HEK293T (cell line): ENCODE measurements at regions not wholly inside any gene's neighbourhood (a gene's known extent, or its start where the extent isn't known, plus 50 kb on each side); places are given as distances from the start of the nearest gene placed in this dataset.

Experiments used
- ARNT ChIP-seq: fragments of 450-650 bp; IDR thresholded peaks from 2 replicates; pipeline ENCODE4 v1.6.1; 2017; ENCODE audit warnings: mild to moderate bottlenecking
- BHLHE40 ChIP-seq: fragments of 450-650 bp; IDR thresholded peaks from 2 replicates; pipeline ENCODE4 v1.6.1; 2016; ENCODE audit warnings: mild to moderate bottlenecking, moderate library complexity, borderline replicate concordance
- CTBP1 ChIP-seq: fragments of 450-650 bp; IDR thresholded peaks from 2 replicates; pipeline ENCODE4 v1.6.1; 2016; ENCODE audit warnings: borderline replicate concordance
- ELF4 ChIP-seq: fragments of 450-650 bp; IDR thresholded peaks from 2 replicates; pipeline ENCODE4 v1.6.1; 2017; ENCODE audit warnings: antibody characterized with exemption
- FOXK2 ChIP-seq: fragments of 450-650 bp; IDR thresholded peaks from 2 replicates; pipeline ENCODE4 v1.6.1; 2016; ENCODE audit warnings: mild to moderate bottlenecking
- FOXM1 ChIP-seq: fragments of 450-650 bp; IDR thresholded peaks from 2 replicates; pipeline ENCODE4 v1.6.1; 2017; ENCODE audit warnings: mild to moderate bottlenecking, borderline replicate concordance
- HDGF ChIP-seq: fragments of 450-650 bp; IDR thresholded peaks from 2 replicates; pipeline ENCODE4 v1.6.1; 2017; ENCODE audit warnings: antibody characterized with exemption, borderline replicate concordance
- LEF1 ChIP-seq: fragments of 450-650 bp; IDR thresholded peaks from 2 replicates; pipeline ENCODE4 v1.6.1; 2017; ENCODE audit warnings: mild to moderate bottlenecking, borderline replicate concordance
- NFRKB ChIP-seq: fragments of 450-650 bp; IDR thresholded peaks from 2 replicates; pipeline ENCODE4 v1.6.1; 2016; ENCODE audit warnings: mild to moderate bottlenecking, moderate library complexity
- PKNOX1 ChIP-seq: fragments of 450-650 bp; IDR thresholded peaks from 2 replicates; pipeline ENCODE4 v1.6.1; 2016
- SP1 ChIP-seq: fragments of 450-650 bp; IDR thresholded peaks from 2 replicates; pipeline ENCODE4 v1.6.1; 2017
- SUZ12 ChIP-seq: fragments of 450-650 bp; IDR thresholded peaks from 2 replicates; pipeline ENCODE4 v1.6.1; 2016; ENCODE audit warnings: mild to moderate bottlenecking
- TARDBP ChIP-seq: fragments of 450-650 bp; IDR thresholded peaks from 2 replicates; pipeline ENCODE4 v1.6.1; 2016
- ZNF384 ChIP-seq: fragments of 450-650 bp; IDR thresholded peaks from 2 replicates; pipeline ENCODE4 v1.6.1; 2016

DNA sequence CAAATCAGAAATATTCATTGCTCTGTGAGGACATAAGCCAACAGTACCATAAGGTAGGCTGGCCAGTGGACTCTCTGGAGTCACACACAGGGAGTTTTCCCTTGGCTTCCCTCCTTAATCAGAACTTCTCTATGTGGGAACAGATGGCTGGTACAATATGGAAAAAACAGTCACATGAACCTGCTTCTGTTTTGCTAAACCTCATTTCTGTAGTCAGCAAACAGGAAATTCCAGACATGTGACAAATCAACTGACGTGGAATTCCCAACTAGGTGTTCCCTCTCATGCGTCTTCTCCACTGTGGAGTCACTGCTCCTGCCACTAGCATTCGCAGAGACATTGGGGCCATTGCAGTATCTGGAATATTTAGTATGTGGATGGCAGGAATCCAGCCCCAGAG is 617.6 kb downstream of the KIF4B start:
- TF ChIP-seq SUZ12 (no peak), ARNT (no peak), TARDBP (no peak), SP1 (no peak), BHLHE40 (no peak), FOXK2 (no peak), FOXM1 (no peak), NFRKB (no peak), ELF4 (no peak), LEF1 (no peak), HDGF (no peak), CTBP1 (no peak), PKNOX1 (no peak), ZNF384 (no peak)
